AG09319 (cell line): ENCODE measurements at regions not wholly inside any gene's neighbourhood (a gene's known extent, or its start where the extent isn't known, plus 50 kb on each side); places are given as distances from the start of the nearest gene placed in this dataset.

ENCODE experiments used
- DNase-seq: peaks from one replicate; pipeline ENCODE4 v3.0.0-alpha.2; 2010; ENCODE audit warnings: low read depth; ENCODE audit errors: extremely low read depth
- CTCF ChIP-seq: IDR thresholded peaks from 2 replicates; pipeline ENCODE4 v1.5.1; 2011; ENCODE audit warnings: low read depth, mild to moderate bottlenecking, inconsistent platforms, low read length, moderate library complexity

GRCh38 chr11:86159581-86159891, 85.0 kb upstream of the EED start:
- DNase-seq: no peak
- TF ChIP-seq CTCF: no peak

GRCh38 chr11:86158704-86159580, 85.6 kb upstream of the EED start:
- DNase-seq: no peak
- no peak for TF ChIP-seq CTCF

- no peak for TF ChIP-seq CTCF
- no peak for DNase-seq
Measured at GRCh38 chr11:86157797-86158378, 86.7 kb upstream of the EED start.

GRCh38 chr11:86156397-86156955, 87.6 kb upstream of the PICALM start:
- TF ChIP-seq CTCF: no peak
- DNase-seq: no peak

GRCh38 chr11:86155200-86155844, 86.4 kb upstream of the PICALM start:
- no peak for TF ChIP-seq CTCF

GRCh38 chr11:86153439-86153838, 84.6 kb upstream of the PICALM start:
- no peak for TF ChIP-seq CTCF
- no peak for DNase-seq

More at GRCh38 chr11:86155200-86155844, 86.4 kb upstream of the PICALM start:
- no peak for DNase-seq

GRCh38 chr11:86152901-86153300, 84.0 kb upstream of the PICALM start:
- DNase-seq: no peak
- no peak for TF ChIP-seq CTCF
